RWPE1 (cell line): ENCODE measurements at regions not wholly inside any gene's neighbourhood (a gene's known extent, or its start where the extent isn't known, plus 50 kb on each side); places are given as distances from the start of the nearest gene placed in this dataset.
"Not testable (repeated sequence)": the region's sequence is repeated elsewhere in the genome, so short reads cannot be mapped to it uniquely, and the experiment has no call there.

Experiments
- CTCF ChIA-PET: fragments of 350-600 bp; sonication (Branson Sonifier 250); formaldehyde crosslinking; extraction: SDS; loops from one replicate; lab custom pipeline; 2021; lab: Yijun Ruan, JAX
- POLR2A ChIA-PET: fragments of 400-600 bp; formaldehyde crosslinking; extraction: SDS; loops from one replicate; lab custom pipeline; 2020; ENCODE audit warnings: antibody characterized with exemption; ENCODE audit not compliant: low non-redundant PET; lab: Yijun Ruan, JAX
- DNase-seq: peaks from one replicate; pipeline ENCODE4 v3.0.0; 2012; ENCODE audit warnings: low spot score
- H3K27ac ChIP-seq: fragments of 450-650 bp; 2 replicates; pipeline ENCODE4 v1.5.1; 2017
- CTCF ChIP-seq: fragments of 450-650 bp; conservative IDR thresholded peaks from 2 replicates; pipeline ENCODE4 v1.5.1; 2017; ENCODE audit warnings: low read depth, mild to moderate bottlenecking

- no peak overlapping the region for H3K27ac ChIP-seq
- no peak for DNase-seq
- POLR2A ChIA-PET: no interaction called here
- CTCF ChIA-PET: no interaction called here
- no peak for TF ChIP-seq CTCF
These were observed 172.7 kb upstream of the NOL4 start for GRCh38 chr18:34397286-34397896.

- ChIA-PET CTCF (no interaction called here), POLR2A (no interaction called here)
- no peak for DNase-seq
- TF ChIP-seq CTCF: no peak
- H3K27ac ChIP-seq: no peak overlapping the region
These were observed 175.2 kb upstream of the NOL4 start for GRCh38 chr18:34399892-34400291.

- ChIA-PET POLR2A (no interaction called here), CTCF (no interaction called here)
- no peak for DNase-seq
- no peak for TF ChIP-seq CTCF
- no peak overlapping the region for H3K27ac ChIP-seq
These were observed 176.1 kb upstream of the NOL4 start for GRCh38 chr18:34400834-34401233.

GRCh38 chr18:34401775-34402174 is 177.1 kb upstream of the NOL4 start:
- CTCF ChIA-PET: no interaction called here
- no peak overlapping the region for H3K27ac ChIP-seq
- no peak for DNase-seq
- no peak for TF ChIP-seq CTCF
- POLR2A ChIA-PET: no interaction called here

GRCh38 chr18:34407471-34407870 is 182.8 kb upstream of the NOL4 start:
- POLR2A ChIA-PET, DNase-seq, CTCF ChIA-PET, H3K27ac ChIP-seq: not testable (repeated sequence)

- CTCF ChIA-PET: no interaction called here
- no peak for TF ChIP-seq CTCF
- H3K27ac ChIP-seq: no peak overlapping the region
- DNase-seq: no peak
- POLR2A ChIA-PET: no interaction called here
These were observed 187.2 kb upstream of the NOL4 start for GRCh38 chr18:34411952-34412351.

GRCh38 chr18:34431042-34431441 is 206.3 kb upstream of the NOL4 start:
- H3K27ac ChIP-seq: no peak overlapping the region
- ChIA-PET CTCF (no interaction called here), POLR2A (no interaction called here)
- DNase-seq: no peak
- TF ChIP-seq CTCF: no peak
